Esophagus squamous epithelium (tissue), 4 donors: ENCODE measurements at regions not wholly inside any gene's neighbourhood (a gene's known extent, or its start where the extent isn't known, plus 50 kb on each side); places are given as distances from the start of the nearest gene placed in this dataset.

Experiments
- CTCF ChIP-seq, 6 experiments: fragments of 450-650 bp in 4 of 6; fragments of 200-600 bp in 2 of 6; sonication (generic) in 2 of 6; IDR thresholded peaks; one replicate each; pipeline ENCODE4 v1.5.1; 2016 to 2019; ENCODE audit warnings: antibody characterized with exemption in 6 of 6, mild to moderate bottlenecking in 4 of 6, moderate library complexity in 4 of 6
- POLR2A ChIP-seq, 4 donors: fragments of 450-650 bp; IDR thresholded peaks; one replicate each; pipeline ENCODE4 v1.6.1; 2017; ENCODE audit warnings: antibody characterized with exemption in 4 of 4, mild to moderate bottlenecking in 4 of 4, moderate library complexity in 3 of 4

GRCh38 chr7:27442455-27442854, 199.9 kb downstream of the EVX1 start:
- TF ChIP-seq POLR2A (IDR thresholded peaks at IDR 0.05) (no peak), CTCF (IDR thresholded peaks at IDR 0.05) (no peak)
